OCI-LY7 (cell line): ENCODE measurements at regions not wholly inside any gene's neighbourhood (a gene's known extent, or its start where the extent isn't known, plus 50 kb on each side); places are given as distances from the start of the nearest gene placed in this dataset.

Source experiments
- BruUV-seq: library from RNA; stranded (reverse); fragments of 400-500 nt; replicated peaks from 2 replicates; lab custom pipeline; 2021; lab: Mats Ljungman, UMichigan
- CTCF ChIA-PET: fragments of 300-600 bp; sonication (Branson Sonifier 250); formaldehyde crosslinking; loops from one replicate; lab custom pipeline; 2022; ENCODE audit warnings: antibody characterized with exemption; ENCODE audit not compliant: unreplicated experiment; lab: Charles Lee
- POLR2A ChIA-PET: fragments of 300-600 bp; sonication (Branson Sonifier 250); formaldehyde crosslinking; loops from one replicate; lab custom pipeline; 2022; ENCODE audit warnings: antibody characterized with exemption; lab: Charles Lee
- DNase-seq: peaks from one replicate; pipeline ENCODE4 v3.0.0-alpha.2; 2015; ENCODE audit warnings: low spot score
- H2AFZ ChIP-seq: fragments of 200-600 bp; sonication (generic), shearing (Covaris generic); 2 replicates; pipeline ENCODE4 v1.6.1; 2014; ENCODE audit warnings: mild to moderate bottlenecking, antibody characterized with exemption, low read length, moderate library complexity
- H3K27ac ChIP-seq: fragments of 200-600 bp; sonication (generic); 2 replicates; pipeline ENCODE4 v1.5.1; 2014; ENCODE audit warnings: mixed run types, low read depth, mild to moderate bottlenecking, moderate library complexity, low read length, inconsistent platforms; ENCODE audit not compliant: poor library complexity, severe bottlenecking
- H3K36me3 ChIP-seq: fragments of 200-600 bp; sonication (generic); 2 replicates; pipeline ENCODE4 v1.6.1; 2014; ENCODE audit warnings: mild to moderate bottlenecking, antibody characterized with exemption, low read length, moderate library complexity, mixed read lengths; ENCODE audit not compliant: insufficient read depth
- H3K4me1 ChIP-seq: fragments of 200-600 bp; sonication (generic); 2 replicates; pipeline ENCODE4 v1.5.1; 2014; ENCODE audit warnings: mild to moderate bottlenecking, low read length; ENCODE audit not compliant: insufficient read depth, poor library complexity, severe bottlenecking
- H3K4me2 ChIP-seq: fragments of 200-600 bp; sonication (generic); 2 replicates; pipeline ENCODE4 v1.6.1; 2014; ENCODE audit warnings: mild to moderate bottlenecking, low read length
- H3K4me3 ChIP-seq: fragments of 200-600 bp; sonication (generic); 2 replicates; pipeline ENCODE4 v1.5.1; 2014; ENCODE audit warnings: mild to moderate bottlenecking, low read depth, low read length; ENCODE audit not compliant: poor library complexity, severe bottlenecking
- H3K79me2 ChIP-seq: fragments of 200-600 bp; sonication (generic); 2 replicates; pipeline ENCODE4 v1.6.1; 2016; ENCODE audit warnings: low read depth, mild to moderate bottlenecking, low read length, moderate library complexity, mixed read lengths; ENCODE audit not compliant: insufficient read depth
- H3K9me2 ChIP-seq: fragments of 200-600 bp; sonication (generic); 2 replicates; pipeline ENCODE4 v1.6.1; 2016; ENCODE audit warnings: mild to moderate bottlenecking, low read length, mixed read lengths; ENCODE audit not compliant: insufficient read depth
- H3K9me3 ChIP-seq: fragments of 200-600 bp; sonication (generic); 2 replicates; pipeline ENCODE4 v1.6.1; 2014; ENCODE audit warnings: mild to moderate bottlenecking, mixed run types, low read length, mixed read lengths
- H4K20me1 ChIP-seq: fragments of 200-600 bp; sonication (generic); 2 replicates; pipeline ENCODE4 v1.6.1; 2014; ENCODE audit warnings: mild to moderate bottlenecking, antibody characterized with exemption, low read length, moderate library complexity, mixed read lengths; ENCODE audit not compliant: insufficient read depth
- EZH2phosphoT487 ChIP-seq: fragments of 200-600 bp; sonication (generic); IDR thresholded peaks from 2 replicates; pipeline ENCODE4 v1.6.1; 2018; ENCODE audit warnings: low read depth, borderline replicate concordance, mild to moderate bottlenecking, mixed run types, antibody characterized with exemption, low read length, moderate library complexity, mixed read lengths
- intact Hi-C: fragments of 100-400 bp; cut with micrococcal nuclease; formaldehyde crosslinking; loops from one replicate; pipeline ENCODE4 v1.10.0; 2022; ENCODE audit not compliant: unreplicated experiment
- TF ChIP-seq, protein P1 (sequence below): fragments of 200-600 bp; sonication (generic); conservative IDR thresholded peaks from 2 replicates; pipeline ENCODE4 v1.5.1; 2014; ENCODE audit warnings: mild to moderate bottlenecking, antibody characterized with exemption, low read length, moderate library complexity, mixed read lengths

DNA sequence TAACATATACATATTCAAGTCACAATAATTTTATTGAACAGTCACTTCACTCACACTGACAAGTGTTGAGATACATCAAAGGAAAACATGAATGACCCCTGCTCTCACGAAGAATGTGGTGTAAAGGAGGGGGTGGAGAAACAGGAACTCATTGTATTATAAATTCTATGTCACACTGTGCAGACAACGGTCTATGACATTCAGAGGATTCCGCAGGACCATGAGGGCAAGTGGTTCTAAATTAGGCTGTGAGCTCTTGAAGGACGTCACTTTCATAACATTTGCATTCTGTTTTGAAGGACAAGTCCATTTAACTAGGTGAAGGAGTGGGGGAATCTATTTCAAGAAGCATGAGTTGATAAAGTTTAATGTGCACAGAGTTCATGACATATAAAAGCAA is 415.2 kb upstream of the HS3ST1 start:
- Histone ChIP-seq H3K27ac (no peak overlapping the region), H3K9me3 (no peaks in the 10 kb centered on the region), H3K4me1 (no peaks in the 10 kb centered on the region), H3K4me2 (no peak overlapping the region), H3K79me2 (no peaks in the 10 kb centered on the region), H3K36me3 (no peaks in the 10 kb centered on the region), H2AFZ (no peak overlapping the region), H4K20me1 (no peaks in the 10 kb centered on the region), H3K9me2 (no peaks in the 10 kb centered on the region), H3K4me3 (no peak overlapping the region)
- no peak for DNase-seq
- ChIA-PET POLR2A (interaction anchor here (1.0 to 1.1 kb wide), 2 partner anchors 17 to 18 kb away, joined by 3 read pairs; no protein-coding TSS in a partner anchor), CTCF (no interaction called here)
- intact Hi-C loops: no loop called here
- TF ChIP-seq, protein P1, sequence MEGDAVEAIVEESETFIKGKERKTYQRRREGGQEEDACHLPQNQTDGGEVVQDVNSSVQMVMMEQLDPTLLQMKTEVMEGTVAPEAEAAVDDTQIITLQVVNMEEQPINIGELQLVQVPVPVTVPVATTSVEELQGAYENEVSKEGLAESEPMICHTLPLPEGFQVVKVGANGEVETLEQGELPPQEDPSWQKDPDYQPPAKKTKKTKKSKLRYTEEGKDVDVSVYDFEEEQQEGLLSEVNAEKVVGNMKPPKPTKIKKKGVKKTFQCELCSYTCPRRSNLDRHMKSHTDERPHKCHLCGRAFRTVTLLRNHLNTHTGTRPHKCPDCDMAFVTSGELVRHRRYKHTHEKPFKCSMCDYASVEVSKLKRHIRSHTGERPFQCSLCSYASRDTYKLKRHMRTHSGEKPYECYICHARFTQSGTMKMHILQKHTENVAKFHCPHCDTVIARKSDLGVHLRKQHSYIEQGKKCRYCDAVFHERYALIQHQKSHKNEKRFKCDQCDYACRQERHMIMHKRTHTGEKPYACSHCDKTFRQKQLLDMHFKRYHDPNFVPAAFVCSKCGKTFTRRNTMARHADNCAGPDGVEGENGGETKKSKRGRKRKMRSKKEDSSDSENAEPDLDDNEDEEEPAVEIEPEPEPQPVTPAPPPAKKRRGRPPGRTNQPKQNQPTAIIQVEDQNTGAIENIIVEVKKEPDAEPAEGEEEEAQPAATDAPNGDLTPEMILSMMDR: no peak
- no peak for TF ChIP-seq EZH2phosphoT487
- BruUV-seq: no TSS peak

DNA sequence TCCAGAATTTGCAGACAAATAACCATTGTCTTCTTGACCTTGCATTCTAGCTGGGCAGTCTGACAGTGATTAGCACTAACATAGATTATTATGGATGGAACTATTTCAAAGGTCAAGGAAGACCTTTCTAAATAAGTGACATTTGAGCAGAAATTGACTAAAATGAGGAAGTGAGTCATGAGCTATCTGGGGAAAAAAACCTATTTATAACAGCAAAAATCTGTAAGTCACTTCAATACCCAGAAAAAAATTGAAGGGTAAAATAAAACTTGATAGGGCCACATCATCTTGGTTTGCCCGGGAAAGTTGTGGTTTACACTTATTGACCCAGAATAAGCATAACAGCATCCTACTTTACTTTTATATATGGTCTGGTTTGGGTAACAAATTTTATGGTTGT is 414.6 kb upstream of the HS3ST1 start:
- no peak overlapping the region for H3K4me3 ChIP-seq
- no peak for DNase-seq
- no peaks in the 10 kb centered on the region for H4K20me1 ChIP-seq
- POLR2A ChIA-PET: interaction anchor here (1.0 to 1.1 kb wide), 2 partner anchors 16 to 18 kb away, joined by 3 read pairs; no protein-coding TSS in a partner anchor
- H3K4me1 ChIP-seq: no peaks in the 10 kb centered on the region
- CTCF ChIA-PET: no interaction called here
- no peaks in the 10 kb centered on the region for H3K9me2 ChIP-seq
- H3K36me3 ChIP-seq: no peaks in the 10 kb centered on the region
- H3K79me2 ChIP-seq: no peaks in the 10 kb centered on the region
- H3K9me3 ChIP-seq: no peaks in the 10 kb centered on the region
- no TSS peak for BruUV-seq
- no peak overlapping the region for H2AFZ ChIP-seq
- intact Hi-C loops: no loop called here
- TF ChIP-seq, protein P1: no peak
- no peak for TF ChIP-seq EZH2phosphoT487
- H3K4me2 ChIP-seq: no peak overlapping the region
- no peak overlapping the region for H3K27ac ChIP-seq

DNA sequence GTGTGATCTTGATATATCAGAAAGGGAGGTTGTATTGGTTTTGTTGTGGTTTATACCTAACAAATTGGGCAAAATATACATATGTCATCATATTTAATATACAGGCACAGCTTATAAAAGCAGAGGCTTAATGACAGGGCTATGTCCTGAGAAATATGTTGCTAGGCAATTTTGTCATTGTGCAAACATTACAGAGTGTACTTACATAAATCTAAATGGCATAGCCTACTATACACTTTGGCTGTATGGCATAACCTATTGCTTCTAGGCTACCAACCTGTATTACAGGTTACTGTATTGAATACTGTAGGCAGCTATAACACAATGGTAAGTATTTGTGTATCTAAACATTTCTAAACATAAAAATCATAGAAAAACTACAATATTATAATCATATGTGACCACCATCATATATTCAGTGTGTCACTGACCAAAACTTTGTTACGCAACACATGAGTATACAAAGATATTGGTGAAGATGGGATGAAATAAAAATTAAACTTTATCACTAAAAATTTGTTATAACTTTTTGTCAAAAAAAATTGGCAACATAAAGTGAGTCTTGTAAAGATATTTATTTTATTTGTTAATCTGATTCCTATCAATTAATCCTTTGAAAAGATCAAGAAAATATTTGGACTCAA is 414.0 kb upstream of the HS3ST1 start:
- H3K9me2 ChIP-seq: no peaks in the 10 kb centered on the region
- H3K9me3 ChIP-seq: no peaks in the 10 kb centered on the region
- no peak for TF ChIP-seq EZH2phosphoT487
- TF ChIP-seq, protein P1: no peak
- no peaks in the 10 kb centered on the region for H3K4me1 ChIP-seq
- no peak overlapping the region for H3K4me2 ChIP-seq
- H3K27ac ChIP-seq: no peak overlapping the region
- H3K36me3 ChIP-seq: no peaks in the 10 kb centered on the region
- H4K20me1 ChIP-seq: no peaks in the 10 kb centered on the region
- BruUV-seq: no TSS peak
- CTCF ChIA-PET: no interaction called here
- intact Hi-C loops: no loop called here
- H3K79me2 ChIP-seq: no peaks in the 10 kb centered on the region
- DNase-seq: no peak
- H3K4me3 ChIP-seq: no peak overlapping the region
- H2AFZ ChIP-seq: no peak overlapping the region
- POLR2A ChIA-PET: no interaction called here
